BE2C (cell line): ENCODE measurements at regions not wholly inside any gene's neighbourhood (a gene's known extent, or its start where the extent isn't known, plus 50 kb on each side); places are given as distances from the start of the nearest gene placed in this dataset.

ENCODE experiments used
- DNase-seq: peaks from one replicate; pipeline ENCODE4 v3.0.0-alpha.2; 2020
- H3K27me3 ChIP-seq: fragments of 250-450 bp; sonication (Bioruptor Pico); 2 replicates; pipeline ENCODE4 v1.5.1; 2020; ENCODE audit warnings: mild to moderate bottlenecking
- H3K36me3 ChIP-seq: fragments of 250-450 bp; sonication (Bioruptor Pico); 2 replicates; pipeline ENCODE4 v1.5.1; 2020; ENCODE audit warnings: mild to moderate bottlenecking
- H3K4me1 ChIP-seq: fragments of 250-450 bp; sonication (Bioruptor Pico); 2 replicates; pipeline ENCODE4 v1.5.1; 2020
- H3K4me3 ChIP-seq: 2 replicates; pipeline ENCODE4 v1.5.1; 2011; ENCODE audit warnings: low read depth, low read length
- H3K9me3 ChIP-seq: fragments of 250-450 bp; sonication (Bioruptor Pico); 2 replicates; pipeline ENCODE4 v1.5.1; 2020
- TF ChIP-seq, protein P1 (sequence below): IDR thresholded peaks from 2 replicates; pipeline ENCODE4 v1.5.1; 2012; ENCODE audit warnings: mild to moderate bottlenecking, low read depth, low read length

DNA sequence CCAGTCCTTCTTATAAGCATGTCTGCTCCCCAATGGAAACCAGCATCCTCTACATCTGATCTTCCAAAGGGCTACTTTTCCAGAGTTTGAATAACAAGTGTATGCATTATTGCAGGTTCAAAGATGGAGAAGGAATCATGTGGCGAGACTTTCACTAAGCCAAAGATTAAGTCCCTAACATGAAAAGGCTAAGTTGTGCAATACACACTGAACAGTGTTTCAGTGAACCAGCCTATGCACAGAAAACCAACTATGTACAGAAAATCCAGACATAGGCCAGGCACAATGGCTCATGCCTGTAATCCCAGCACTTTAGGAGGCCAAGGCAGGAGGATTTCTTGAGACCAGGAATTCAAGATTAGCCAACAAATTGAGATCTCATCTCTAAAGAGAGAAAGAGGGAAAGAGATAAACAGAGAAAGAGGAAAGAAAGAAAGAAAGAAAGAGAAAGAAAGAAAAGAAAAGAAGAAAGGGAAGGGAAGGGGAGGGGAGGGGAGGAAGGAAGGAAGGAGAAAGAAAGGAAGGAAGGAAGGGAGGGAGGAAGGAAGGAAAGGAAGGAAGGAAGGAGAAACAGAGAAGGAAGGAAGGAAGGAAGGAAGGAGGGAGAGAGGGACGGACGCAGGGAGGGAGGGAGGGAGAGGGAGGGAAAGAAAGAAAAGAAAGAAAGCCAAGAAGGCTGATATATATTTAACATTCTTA lies 181.7 kb downstream of the LTN1 start:
- DNase-seq = no peak
- no peak overlapping the region for H3K4me3 ChIP-seq
- H3K27me3 ChIP-seq = no peaks in the 10 kb centered on the region
- H3K9me3 ChIP-seq = no peaks in the 10 kb centered on the region
- no peaks in the 10 kb centered on the region for H3K36me3 ChIP-seq
- TF ChIP-seq, protein P1, sequence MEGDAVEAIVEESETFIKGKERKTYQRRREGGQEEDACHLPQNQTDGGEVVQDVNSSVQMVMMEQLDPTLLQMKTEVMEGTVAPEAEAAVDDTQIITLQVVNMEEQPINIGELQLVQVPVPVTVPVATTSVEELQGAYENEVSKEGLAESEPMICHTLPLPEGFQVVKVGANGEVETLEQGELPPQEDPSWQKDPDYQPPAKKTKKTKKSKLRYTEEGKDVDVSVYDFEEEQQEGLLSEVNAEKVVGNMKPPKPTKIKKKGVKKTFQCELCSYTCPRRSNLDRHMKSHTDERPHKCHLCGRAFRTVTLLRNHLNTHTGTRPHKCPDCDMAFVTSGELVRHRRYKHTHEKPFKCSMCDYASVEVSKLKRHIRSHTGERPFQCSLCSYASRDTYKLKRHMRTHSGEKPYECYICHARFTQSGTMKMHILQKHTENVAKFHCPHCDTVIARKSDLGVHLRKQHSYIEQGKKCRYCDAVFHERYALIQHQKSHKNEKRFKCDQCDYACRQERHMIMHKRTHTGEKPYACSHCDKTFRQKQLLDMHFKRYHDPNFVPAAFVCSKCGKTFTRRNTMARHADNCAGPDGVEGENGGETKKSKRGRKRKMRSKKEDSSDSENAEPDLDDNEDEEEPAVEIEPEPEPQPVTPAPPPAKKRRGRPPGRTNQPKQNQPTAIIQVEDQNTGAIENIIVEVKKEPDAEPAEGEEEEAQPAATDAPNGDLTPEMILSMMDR = no peak
- no peaks in the 10 kb centered on the region for H3K4me1 ChIP-seq

DNA sequence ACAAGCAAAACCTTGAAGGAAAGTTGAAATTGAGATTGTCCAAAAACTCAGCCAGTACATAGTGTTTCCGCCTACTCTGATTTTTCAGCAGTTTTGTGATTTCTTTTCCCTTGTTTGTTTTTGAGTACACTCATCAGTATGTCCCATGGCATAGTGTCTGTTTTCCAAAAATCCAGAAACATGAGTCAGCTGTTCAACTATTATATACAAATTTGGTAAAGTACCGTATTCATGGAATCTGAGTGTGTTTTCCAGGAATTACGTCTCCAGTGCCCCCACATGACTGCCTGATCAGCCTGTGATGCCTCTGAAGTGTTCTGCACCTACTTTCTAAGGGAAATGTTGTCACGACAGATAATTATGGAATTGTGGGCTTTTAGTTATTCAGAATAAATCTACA lies 186.8 kb downstream of the LTN1 start:
- no peak for DNase-seq
- TF ChIP-seq, protein P1 = no peak
- no peak overlapping the region for H3K4me3 ChIP-seq
- H3K4me1 ChIP-seq = no peaks in the 10 kb centered on the region
- H3K9me3 ChIP-seq = no peaks in the 10 kb centered on the region
- H3K27me3 ChIP-seq = no peaks in the 10 kb centered on the region
- H3K36me3 ChIP-seq = no peaks in the 10 kb centered on the region

DNA sequence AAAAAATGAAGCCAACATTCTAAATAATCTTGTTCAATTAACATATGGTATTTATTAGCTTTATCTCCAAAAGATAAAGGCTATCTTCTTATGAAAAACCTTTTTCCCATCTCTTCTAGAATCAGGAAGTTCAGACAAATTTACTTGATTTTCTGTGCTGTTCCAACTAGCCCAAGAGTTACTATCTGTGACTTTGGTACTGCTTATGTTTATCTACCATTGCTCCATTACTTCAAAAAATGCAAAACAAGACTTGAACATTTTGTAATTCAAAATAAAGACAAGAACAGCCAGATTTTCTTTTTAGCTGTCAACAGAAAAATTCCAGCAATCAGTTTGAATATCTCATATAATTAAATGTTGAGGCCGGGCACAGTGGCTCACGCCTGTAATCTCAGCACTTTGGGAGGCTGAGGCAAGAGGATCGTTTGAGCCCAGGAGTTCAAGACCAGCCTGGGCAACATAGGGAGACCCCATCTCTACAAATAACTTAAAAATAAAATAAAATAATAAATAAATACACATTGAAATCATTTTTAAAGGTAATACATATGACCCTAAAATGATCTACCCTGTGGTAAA lies 188.5 kb downstream of the LTN1 start:
- no peaks in the 10 kb centered on the region for H3K36me3 ChIP-seq
- DNase-seq = no peak
- no peak overlapping the region for H3K4me3 ChIP-seq
- no peaks in the 10 kb centered on the region for H3K27me3 ChIP-seq
- no peaks in the 10 kb centered on the region for H3K4me1 ChIP-seq
- H3K9me3 ChIP-seq = no peaks in the 10 kb centered on the region; the same call in 1 of the 2 replicates
- TF ChIP-seq, protein P1 = no peak

DNA sequence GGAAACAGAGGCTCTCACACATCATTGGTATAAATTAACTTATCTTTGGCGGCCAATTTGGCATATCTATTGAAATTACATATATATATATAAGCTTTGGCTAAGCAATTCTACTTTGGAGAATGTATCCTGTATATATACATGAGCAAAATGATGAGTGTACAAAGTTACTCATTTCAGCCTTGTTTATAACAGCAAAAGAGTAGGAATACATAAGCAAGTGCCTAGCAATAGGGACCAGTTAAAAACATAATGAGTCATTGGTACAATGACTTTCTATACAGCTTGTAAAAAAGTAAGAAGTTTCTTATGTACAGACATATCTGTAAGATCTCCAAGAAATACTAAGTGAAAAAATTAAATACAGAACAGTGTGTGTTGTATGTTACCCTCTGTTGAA lies 190.8 kb downstream of the LTN1 start:
- H3K27me3 ChIP-seq = no peaks in the 10 kb centered on the region
- H3K4me3 ChIP-seq = no peak overlapping the region
- no peak for DNase-seq
- TF ChIP-seq, protein P1 = no peak
- no peaks in the 10 kb centered on the region; the same call in 1 of the 2 replicates for H3K4me1 ChIP-seq
- peaks cover 3% of the 10 kb centered on the region for H3K9me3 ChIP-seq
- H3K36me3 ChIP-seq = no peaks in the 10 kb centered on the region

DNA sequence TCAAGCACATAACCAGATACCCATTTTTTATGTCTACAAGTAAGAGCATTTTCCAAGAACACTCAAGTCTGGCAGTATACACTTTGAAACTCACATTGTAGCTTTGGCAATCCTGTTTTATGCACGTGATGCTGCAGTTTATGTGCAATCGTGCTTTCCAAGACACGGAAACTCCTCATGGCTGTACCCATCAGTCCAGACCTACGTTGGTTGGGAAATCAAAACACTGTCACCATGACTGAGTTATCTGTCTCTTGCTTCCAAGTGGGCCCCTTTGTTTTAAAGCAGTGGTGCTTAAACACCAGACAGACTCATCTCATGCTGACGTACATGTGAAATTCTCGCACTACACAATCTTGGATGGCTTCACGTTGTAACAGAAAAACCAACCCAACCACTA lies 192.8 kb downstream of the LTN1 start:
- TF ChIP-seq, protein P1 = no peak
- Histone ChIP-seq H3K9me3 (peaks cover 3% of the 10 kb centered on the region), H3K36me3 (no peaks in the 10 kb centered on the region), H3K27me3 (no peaks in the 10 kb centered on the region), H3K4me3 (no peak overlapping the region), H3K4me1 (no peaks in the 10 kb centered on the region; the same call in 1 of the 2 replicates)
- DNase-seq = no peak

DNA sequence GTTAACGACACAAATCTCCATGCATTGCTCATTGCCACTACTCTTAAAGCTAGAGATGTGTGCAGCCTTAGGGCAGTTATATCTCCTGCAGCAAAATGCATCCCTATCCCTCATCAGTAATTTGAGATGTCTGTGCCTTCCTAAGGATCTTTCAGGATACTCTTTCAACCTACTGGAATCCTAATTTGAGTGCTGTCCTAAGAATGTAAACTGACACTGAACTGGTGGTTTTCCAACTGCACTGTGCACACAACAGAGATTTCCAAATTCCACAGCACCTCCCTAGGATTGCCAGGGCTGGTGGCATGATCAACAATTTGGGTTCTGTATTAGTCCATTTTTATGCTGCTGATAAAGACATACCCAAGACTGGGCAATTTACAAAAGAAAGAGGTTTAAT lies 193.9 kb downstream of the LTN1 start:
- Histone ChIP-seq H3K36me3 (no peaks in the 10 kb centered on the region), H3K4me3 (no peak overlapping the region), H3K4me1 (no peaks in the 10 kb centered on the region; the same call in 1 of the 2 replicates), H3K9me3 (peaks cover 3% of the 10 kb centered on the region), H3K27me3 (no peaks in the 10 kb centered on the region)
- TF ChIP-seq, protein P1 = no peak
- no peak for DNase-seq
